22Rv1 (cell line): ENCODE measurements at regions not wholly inside any gene's neighbourhood (a gene's known extent, or its start where the extent isn't known, plus 50 kb on each side); places are given as distances from the start of the nearest gene placed in this dataset.

Experiments used
- ZFX ChIP-seq: fragments of 450-650 bp; IDR thresholded peaks from 2 replicates; pipeline ENCODE4 v1.6.1; 2017; ENCODE audit warnings: antibody characterized with exemption, borderline replicate concordance
- TF ChIP-seq, protein P1 (sequence below): fragments of 450-650 bp; IDR thresholded peaks from 2 replicates; pipeline ENCODE4 v1.5.1; 2017; ENCODE audit warnings: mild to moderate bottlenecking

DNA sequence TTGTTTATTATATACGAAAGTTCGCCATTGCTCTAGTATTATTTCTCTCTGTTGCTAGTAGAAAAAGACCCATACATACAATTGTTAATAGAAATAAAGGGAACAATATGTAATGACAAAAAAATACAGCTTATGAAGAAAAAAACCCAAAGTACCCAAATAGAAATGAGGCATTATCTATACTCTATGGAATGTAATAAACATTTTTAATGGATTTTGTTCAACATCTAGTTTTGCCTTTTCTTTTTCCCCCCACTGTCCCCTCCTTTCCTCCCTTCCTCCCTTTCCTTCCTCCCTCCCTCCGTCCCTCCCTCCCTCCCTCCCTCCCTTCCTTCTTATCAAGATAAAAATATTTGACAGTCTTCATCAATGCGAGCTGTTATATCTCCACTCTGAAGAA lies 81.5 kb upstream of the NEK7 start:
- TF ChIP-seq, protein P1, sequence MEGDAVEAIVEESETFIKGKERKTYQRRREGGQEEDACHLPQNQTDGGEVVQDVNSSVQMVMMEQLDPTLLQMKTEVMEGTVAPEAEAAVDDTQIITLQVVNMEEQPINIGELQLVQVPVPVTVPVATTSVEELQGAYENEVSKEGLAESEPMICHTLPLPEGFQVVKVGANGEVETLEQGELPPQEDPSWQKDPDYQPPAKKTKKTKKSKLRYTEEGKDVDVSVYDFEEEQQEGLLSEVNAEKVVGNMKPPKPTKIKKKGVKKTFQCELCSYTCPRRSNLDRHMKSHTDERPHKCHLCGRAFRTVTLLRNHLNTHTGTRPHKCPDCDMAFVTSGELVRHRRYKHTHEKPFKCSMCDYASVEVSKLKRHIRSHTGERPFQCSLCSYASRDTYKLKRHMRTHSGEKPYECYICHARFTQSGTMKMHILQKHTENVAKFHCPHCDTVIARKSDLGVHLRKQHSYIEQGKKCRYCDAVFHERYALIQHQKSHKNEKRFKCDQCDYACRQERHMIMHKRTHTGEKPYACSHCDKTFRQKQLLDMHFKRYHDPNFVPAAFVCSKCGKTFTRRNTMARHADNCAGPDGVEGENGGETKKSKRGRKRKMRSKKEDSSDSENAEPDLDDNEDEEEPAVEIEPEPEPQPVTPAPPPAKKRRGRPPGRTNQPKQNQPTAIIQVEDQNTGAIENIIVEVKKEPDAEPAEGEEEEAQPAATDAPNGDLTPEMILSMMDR, result no peak
- TF ChIP-seq ZFX, result no peak
